Gastrocnemius medialis (tissue), 4 donors: ENCODE measurements at regions not wholly inside any gene's neighbourhood (a gene's known extent, or its start where the extent isn't known, plus 50 kb on each side); places are given as distances from the start of the nearest gene placed in this dataset.

Source experiments
- POLR2A ChIP-seq, 2 donors: fragments of 450-650 bp; IDR thresholded peaks; one replicate each; pipeline ENCODE4 v1.6.1; 2017; ENCODE audit warnings: antibody characterized with exemption in 2 of 2, mild to moderate bottlenecking in 2 of 2, moderate library complexity in 2 of 2
- TF ChIP-seq, protein P1 (sequence below), 5 experiments: fragments of 450-650 bp in 3 of 5; fragments of 200-600 bp in 2 of 5; sonication (generic) in 2 of 5; IDR thresholded peaks in 4 of 5; conservative IDR thresholded peaks in 1 of 5; 1 replicate in 4 of 5; 2 replicates in 1 of 5; pipeline ENCODE4 v1.5.1; 2016 to 2019; ENCODE audit warnings: antibody characterized with exemption in 5 of 5, mild to moderate bottlenecking in 3 of 5, moderate library complexity in 3 of 5

DNA sequence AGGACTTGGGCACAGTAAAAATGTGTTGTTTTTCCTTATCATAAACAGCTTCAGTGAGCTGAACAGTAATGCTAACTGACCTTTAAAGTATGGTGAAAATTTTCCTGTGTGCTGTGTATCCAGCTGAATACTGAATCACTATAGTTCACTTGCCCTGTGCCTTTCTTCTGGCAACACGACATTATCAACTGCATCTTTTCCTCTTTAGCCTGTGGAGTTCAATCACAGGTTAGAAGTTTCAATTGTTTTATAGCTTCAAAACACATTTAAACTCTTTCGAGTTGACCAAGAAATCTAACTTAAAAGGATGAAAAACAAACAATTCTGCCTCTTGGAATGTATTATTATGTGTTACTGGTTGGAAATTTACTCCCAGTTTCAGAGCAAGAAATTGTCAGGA, 1120.7 kb upstream of the ALCAM start:
- TF ChIP-seq, protein P1, sequence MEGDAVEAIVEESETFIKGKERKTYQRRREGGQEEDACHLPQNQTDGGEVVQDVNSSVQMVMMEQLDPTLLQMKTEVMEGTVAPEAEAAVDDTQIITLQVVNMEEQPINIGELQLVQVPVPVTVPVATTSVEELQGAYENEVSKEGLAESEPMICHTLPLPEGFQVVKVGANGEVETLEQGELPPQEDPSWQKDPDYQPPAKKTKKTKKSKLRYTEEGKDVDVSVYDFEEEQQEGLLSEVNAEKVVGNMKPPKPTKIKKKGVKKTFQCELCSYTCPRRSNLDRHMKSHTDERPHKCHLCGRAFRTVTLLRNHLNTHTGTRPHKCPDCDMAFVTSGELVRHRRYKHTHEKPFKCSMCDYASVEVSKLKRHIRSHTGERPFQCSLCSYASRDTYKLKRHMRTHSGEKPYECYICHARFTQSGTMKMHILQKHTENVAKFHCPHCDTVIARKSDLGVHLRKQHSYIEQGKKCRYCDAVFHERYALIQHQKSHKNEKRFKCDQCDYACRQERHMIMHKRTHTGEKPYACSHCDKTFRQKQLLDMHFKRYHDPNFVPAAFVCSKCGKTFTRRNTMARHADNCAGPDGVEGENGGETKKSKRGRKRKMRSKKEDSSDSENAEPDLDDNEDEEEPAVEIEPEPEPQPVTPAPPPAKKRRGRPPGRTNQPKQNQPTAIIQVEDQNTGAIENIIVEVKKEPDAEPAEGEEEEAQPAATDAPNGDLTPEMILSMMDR (IDR thresholded peaks at IDR 0.05 in 4 of 5, conservative IDR thresholded peaks at IDR 0.05 in 1 of 5) = no peak
- no peak for TF ChIP-seq POLR2A (IDR thresholded peaks at IDR 0.05)
